Adrenal gland (tissue), 5 donors: ENCODE measurements at regions not wholly inside any gene's neighbourhood (a gene's known extent, or its start where the extent isn't known, plus 50 kb on each side); places are given as distances from the start of the nearest gene placed in this dataset.

Experiments used
- POLR2A ChIP-seq, 2 donors: fragments of 450-650 bp; IDR thresholded peaks; one replicate each; pipeline ENCODE4 v1.6.1; 2017; ENCODE audit warnings: antibody characterized with exemption in 2 of 2, mild to moderate bottlenecking in 2 of 2, moderate library complexity in 1 of 2
- TF ChIP-seq, protein P1 (sequence below), 6 experiments: fragments of 450-650 bp in 4 of 6; fragments of 200-600 bp in 2 of 6; sonication (generic) in 1 of 6; IDR thresholded peaks; 1 replicate in 5 of 6; 2 replicates in 1 of 6; pipeline versions ENCODE4 v1.5.1 to v1.8.0; 2016 to 2021; ENCODE audit warnings: antibody characterized with exemption in 6 of 6, mild to moderate bottlenecking in 2 of 6, moderate library complexity in 1 of 6
- donor health status: DM: no; HTN: no; CAD: no.

DNA sequence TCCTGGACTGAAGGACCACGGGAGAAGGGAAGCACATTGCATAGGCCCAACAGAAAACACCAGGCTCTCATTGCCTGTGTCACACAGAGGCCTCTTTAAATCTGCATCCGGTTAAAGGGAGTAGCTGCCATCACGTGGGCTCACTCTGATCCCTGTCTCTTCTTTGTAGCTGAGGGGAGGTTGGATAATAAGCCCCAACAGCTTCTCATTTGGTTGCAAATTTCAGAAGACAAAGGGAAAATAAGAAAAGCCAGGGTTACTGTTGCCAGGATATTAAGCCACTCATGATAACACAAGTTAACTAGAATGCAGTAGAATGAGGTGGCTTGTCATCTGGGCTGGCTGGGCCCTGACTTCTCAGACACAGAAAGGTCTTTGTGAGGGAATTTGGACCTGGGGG is 325.1 kb upstream of the ERCC4 start:
- TF ChIP-seq, protein P1, sequence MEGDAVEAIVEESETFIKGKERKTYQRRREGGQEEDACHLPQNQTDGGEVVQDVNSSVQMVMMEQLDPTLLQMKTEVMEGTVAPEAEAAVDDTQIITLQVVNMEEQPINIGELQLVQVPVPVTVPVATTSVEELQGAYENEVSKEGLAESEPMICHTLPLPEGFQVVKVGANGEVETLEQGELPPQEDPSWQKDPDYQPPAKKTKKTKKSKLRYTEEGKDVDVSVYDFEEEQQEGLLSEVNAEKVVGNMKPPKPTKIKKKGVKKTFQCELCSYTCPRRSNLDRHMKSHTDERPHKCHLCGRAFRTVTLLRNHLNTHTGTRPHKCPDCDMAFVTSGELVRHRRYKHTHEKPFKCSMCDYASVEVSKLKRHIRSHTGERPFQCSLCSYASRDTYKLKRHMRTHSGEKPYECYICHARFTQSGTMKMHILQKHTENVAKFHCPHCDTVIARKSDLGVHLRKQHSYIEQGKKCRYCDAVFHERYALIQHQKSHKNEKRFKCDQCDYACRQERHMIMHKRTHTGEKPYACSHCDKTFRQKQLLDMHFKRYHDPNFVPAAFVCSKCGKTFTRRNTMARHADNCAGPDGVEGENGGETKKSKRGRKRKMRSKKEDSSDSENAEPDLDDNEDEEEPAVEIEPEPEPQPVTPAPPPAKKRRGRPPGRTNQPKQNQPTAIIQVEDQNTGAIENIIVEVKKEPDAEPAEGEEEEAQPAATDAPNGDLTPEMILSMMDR (IDR thresholded peaks at IDR 0.05), result no peak
- TF ChIP-seq POLR2A (IDR thresholded peaks at IDR 0.05), result no peak
